GM04503 (cell line): ENCODE measurements at regions not wholly inside any gene's neighbourhood (a gene's known extent, or its start where the extent isn't known, plus 50 kb on each side); places are given as distances from the start of the nearest gene placed in this dataset.

Experiments
- DNase-seq: peaks from one replicate; pipeline ENCODE4 v3.0.0-alpha.2; 2012; ENCODE audit warnings: low read depth

DNA sequence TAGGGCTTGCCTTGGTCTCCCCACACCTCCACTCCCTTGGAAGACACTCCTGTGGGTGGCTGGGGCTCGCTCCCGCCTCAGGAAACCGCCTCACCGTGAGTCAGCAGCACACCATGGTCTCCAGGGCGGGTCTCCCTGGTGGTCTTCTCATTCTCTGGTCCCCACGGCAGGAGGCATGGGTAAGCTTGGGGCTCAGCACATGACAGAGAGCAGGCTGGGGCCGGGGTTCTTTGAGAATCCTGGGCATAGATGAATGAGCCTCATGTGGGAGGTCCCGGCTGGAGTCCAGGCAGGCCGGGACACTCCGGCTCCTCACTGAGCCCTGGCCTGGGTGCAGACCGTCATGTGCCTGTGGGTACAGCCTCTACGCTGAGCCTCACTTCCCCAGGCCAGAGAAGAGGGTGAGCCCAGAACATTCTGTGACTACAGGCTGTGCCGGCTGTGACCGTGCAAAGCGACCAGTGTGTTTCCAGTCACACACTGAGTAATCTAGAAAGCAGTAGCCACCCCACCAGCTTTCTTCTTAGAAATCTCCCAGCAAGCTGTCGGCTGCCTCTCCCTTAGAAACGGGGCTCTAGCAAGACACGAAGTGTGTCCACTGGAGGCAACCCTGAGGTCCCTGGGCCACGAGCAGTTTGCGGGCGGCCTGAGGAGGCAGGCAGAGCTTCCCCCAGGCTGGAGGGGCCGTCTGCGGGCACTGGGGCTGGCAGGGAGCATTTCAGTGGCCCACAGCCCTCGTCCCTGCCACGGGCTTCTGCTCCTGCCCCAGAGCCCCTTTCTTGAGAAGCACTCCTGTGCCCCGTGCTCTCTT lies 93.1 kb downstream of the RHOB start:
- DNase-seq, result no peak

DNA sequence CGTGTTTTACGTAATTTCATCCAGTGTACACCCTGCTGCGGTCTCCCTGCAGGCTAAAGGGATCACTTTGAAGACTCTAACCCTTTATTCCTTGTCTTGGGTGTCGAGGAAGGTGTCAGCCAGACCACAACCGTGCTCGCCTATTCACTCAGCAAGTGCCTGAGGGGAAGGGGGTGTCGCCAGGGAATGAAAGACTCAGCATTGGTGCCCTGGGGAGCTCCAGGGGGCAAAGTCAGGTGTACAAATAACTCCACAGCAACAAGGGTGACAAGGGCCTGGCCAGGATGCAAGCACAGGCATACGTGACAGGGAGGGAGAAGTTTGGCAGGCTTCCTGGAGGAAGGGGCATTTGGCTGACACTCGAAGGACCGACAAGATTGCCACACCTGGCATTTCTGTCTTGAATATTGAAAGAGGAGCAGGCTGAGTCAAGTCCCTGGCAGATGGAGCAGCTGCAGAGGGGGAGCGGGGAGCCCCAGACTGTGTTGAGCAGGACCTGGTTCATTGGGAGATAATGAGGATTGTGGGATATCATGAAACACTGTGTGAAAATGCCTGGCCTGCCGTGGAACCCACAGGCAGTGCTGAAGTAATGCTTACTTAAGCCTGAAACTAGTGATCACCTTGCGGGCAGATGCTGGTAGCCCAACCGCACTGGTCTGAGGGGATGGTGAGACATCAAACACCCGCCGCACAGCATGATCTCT lies 93.9 kb downstream of the RHOB start:
- no peak for DNase-seq

DNA sequence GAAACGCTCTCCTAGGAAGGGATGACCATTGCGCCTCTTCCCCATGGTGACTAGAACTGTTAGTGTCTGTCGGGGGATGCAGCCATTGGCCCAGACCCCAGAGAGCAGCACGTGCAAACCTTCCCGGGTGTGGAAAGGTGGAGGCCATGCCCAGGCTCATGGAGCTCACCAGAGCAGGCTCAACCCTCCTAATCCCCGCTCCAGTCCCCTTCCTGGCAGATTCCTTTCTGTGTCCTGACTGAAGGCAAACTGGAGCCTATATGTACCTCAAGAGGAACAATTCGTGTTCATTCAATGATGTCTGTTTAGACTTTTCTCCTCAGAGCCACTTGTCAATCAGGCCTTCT lies 94.4 kb downstream of the RHOB start:
- no peak for DNase-seq

DNA sequence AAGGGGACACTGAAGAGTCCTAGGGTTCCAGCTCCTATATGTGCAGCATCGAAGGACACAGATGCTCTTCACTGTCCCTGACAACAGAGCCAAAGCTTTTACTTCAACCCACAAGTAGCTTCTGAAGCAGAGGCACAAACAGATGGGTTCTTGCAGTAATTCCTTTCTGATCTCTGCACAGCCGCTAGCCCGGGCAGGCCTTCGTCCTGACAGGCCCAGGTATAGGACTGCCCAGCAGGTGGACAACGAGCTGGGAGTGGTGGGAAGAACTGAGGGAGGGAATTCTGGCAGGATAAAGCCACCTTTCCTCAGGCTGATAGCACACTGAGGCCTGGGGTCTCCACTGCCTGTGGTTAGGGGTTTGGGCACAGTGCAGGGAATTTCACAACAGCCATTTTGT lies 94.8 kb downstream of the RHOB start:
- DNase-seq, result no peak

DNA sequence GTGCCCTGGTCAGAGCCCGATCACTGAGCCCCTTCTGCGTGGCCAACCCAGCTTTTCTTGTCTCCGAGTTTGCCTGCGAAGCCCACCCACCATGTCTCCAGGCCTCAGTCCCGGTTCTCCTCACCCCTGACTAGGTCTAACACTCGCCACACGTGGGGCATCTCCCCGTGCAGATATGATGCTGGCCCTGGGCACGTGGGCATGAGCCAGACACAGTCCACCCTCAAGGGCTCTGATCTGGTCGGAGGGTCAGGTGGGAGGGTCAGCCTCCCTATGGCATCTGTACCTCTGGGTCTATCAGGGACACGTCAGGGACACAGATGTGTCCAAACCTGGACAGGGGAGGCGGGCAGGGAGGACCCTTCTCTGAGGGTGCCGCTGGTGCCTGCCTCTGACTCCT lies 95.4 kb downstream of the RHOB start:
- DNase-seq, result no peak

DNA sequence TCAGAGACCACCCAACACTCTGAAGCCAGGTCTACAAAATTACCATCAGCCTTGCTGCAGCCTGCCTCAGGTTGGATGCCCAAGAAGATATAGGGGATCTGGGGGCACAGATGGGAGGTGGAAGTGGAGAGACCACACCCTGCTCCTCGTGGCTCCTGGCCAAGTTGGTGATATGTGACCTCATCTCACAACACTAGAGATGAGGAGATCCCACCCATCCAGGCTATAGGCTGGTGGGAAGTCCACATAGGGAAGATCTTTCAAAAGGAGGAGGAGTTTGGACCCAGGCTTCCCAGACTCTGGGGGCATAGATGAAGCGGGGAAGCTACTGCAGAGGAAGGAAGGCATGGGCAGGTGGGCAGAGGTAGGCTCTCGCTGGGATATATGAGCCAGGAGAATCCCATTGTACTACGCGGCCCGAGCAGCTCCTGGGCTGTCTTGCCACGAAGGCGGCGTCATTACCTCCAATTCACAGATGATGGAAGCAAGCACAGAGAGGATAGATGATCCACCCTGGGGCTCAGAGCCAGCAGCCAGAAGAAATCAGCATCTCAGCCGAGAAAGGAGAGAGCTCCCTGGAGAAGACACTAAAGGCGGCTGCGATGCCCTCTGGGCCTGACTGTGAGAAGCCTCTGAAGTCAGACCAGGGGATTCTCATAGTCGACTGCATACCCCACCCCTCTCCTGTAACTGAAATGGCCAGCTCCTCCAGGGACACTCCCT lies 96.0 kb downstream of the RHOB start:
- DNase-seq, result no peak

DNA sequence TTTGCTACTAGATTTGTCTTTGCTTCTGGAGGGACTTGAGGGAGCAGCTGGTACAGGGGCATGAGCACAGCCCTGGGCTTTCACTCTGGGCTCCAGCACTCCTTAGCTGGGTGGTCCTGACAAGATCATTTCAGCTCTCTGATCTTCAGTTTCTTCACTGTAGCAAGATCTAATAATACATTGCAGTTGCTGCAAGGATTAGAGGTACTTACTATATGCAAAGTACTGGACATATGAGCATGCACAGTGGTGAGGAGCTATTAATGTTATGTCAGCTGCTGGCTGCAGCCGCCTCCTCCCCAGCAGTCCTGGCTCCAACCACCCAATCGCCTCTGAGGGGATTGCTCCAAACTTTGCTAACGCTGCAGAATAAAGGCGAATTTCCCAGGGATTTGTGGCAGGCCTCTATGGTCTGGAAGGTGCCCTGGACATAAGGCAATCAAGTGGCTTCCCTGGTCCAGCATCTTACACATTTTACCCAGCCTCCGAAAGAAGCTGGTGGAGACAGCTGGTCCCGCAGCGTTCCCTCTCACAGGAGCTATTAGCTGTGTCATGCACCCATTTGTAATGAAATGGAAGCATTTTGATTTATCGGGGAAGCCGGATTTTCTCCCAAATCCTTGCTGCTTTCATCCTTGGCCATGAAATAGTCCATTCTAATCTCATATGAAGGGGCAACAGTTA lies 96.7 kb downstream of the RHOB start:
- no peak for DNase-seq

DNA sequence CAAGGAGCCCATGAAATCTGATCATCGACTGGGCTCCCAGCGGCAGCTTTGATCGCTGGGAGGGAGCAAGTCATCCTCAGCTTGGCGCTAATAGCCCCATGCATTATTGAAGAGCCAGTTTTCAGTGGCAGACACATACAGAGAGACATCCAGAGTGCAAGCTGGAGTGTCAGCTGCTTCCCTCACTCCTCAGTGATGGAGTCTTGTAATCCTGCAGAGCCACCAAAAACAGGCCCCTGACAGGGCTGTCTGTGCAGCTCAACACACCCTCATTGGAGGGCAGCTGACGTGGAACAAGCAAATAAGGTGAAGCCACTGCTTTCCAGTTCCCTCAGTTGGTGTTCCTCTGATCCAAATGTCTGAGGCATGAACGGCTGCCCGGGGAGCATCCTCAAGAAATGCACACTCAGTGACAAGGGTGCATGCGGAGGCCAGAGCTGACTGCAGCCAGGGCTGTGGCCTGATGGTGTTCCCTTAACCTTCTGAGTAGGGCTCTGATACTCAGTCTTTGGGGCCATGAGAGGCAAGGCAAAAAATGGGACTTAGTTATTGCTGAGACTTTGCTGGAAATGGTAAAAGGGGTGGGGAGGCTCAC lies 97.4 kb downstream of the RHOB start:
- no peak for DNase-seq

DNA sequence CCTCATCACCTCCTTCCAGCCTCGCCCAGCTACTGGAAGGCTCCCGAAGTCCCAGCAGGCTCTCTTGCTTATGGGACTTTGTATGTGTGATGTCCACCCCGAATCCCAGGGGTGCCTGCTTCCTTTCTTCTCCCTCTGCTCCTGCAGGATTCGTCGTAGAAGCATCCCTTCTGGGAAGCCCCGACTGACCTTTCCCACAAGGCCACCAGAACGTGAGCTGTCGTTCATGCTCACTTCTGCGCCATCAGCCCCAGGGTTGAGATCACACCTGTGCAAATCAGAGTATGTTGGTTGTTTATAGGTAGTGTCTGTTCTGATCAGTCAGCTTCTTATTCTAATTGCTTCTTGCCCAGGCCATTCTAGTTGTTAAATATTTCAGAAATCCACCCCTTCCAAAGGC lies 101.8 kb downstream of the HS1BP3 start:
- DNase-seq, result no peak

DNA sequence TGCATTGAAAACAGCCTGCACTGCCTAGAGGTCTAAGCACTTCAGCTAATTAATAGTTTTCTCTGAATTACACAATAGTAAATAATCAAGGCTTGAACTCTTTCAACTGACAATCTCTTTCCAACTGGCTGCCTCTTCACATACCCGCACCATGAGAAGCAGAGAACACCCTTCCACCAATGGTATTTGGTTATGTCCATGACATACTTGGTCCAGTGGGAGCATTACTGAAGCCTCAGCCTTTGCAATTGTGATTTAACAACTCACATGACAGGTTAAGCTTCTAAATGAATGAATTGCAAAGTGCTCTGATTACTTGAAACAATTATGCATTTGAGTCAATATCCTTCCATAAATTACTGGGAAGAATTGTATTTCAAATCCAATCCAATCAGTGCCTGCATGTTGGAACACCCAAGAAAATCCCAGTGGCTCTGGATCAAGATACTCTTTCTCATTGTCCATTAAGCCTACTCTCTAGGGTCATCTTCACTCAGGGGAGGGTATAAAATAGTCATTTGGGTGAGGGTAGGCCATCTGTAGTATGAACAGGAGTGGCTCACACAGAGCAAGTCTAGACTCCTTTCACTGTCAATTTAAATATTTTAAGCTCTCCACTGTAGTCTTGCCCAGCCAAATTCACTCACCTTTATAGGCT lies 101.1 kb downstream of the HS1BP3 start:
- no peak for DNase-seq

DNA sequence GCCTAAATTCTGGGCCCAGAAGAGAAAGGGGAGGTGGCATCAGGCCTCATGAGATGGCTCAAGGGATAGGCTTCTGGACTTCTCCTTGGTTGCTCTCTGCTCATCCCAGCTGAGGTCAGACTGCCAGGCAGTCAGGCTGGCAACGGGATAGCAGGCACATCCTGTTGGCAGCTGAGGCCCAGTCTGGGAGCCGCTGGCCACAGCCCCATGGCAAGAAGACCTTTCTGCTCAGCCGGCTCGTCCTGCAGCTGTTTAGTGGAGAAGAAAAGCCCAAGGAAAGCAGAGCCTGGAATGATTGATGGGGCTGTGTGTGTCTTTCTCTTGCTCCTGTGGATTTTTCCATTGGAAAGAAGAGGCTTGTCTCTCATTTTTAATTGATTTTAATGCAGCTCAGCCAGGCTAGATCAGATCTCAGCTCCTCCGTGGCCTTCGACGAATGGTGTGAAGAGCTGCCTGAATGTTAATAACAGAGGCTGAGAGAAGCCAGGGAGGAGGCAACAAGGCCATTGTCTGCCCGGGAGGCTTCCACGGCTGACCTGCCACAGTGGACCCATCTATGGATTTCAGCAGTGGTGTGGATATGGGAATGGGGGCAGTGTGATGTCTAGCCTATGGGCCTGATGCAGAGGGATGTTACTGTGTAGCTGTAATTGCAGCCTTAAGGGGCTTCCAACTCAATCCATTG lies 99.5 kb downstream of the HS1BP3 start:
- no peak for DNase-seq

DNA sequence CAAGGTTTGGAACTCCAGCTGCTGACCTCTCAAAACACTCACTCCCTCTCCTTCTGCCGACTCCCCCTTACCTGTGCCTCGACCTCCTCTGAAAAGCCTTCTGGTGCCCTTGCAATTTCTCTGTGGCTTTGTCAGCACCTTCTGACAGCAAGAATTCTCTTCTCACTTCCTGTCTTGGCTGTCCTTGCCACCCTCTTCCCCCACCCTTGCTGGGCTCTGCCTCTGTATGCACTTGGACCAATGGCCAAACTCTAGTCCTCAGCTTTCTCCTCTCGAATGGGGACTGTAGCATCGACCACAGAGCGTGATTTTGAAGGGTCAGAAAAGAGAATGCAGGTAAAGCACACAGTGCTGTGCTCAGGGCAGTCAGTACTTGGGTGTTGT lies 99.0 kb downstream of the HS1BP3 start:
- DNase-seq, result no peak

DNA sequence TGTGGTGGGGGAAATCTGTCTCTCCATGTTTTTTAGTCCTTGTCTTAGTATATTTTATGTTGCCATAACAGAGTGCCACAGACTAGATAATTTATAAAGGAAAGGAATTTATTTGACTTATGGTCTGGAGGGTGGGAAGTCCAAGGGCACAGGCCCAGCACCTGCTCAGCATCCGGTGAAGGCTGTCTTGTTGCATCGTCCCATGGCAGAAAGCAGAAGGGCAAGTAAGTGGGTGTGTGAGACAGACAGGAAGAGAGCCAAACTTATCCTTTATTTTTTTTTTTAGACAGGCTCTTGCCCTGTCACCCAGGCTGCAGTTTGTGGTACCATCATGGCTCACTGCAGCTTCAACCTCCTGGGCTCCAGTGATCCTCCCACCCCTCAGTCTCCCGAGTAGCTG lies 98.1 kb downstream of the HS1BP3 start:
- no peak for DNase-seq

DNA sequence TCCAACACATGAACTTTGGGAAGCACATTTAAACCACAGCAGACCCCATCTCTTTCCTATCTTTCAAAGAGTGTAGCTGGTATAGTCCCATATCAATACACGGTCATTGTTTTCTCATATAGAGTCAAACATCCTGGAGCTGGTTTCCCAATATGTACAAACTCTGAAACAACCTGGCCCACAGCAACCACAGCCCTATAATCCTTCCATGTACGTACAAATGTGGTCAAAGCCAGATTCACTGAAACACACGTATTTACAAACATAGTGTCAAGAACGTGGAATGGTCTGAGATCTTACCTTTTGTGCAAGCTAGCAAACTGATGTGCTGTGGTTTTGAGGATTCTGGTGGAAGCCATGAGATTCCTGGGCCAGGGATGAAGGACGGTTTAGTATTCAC lies 97.3 kb downstream of the HS1BP3 start:
- DNase-seq, result no peak

DNA sequence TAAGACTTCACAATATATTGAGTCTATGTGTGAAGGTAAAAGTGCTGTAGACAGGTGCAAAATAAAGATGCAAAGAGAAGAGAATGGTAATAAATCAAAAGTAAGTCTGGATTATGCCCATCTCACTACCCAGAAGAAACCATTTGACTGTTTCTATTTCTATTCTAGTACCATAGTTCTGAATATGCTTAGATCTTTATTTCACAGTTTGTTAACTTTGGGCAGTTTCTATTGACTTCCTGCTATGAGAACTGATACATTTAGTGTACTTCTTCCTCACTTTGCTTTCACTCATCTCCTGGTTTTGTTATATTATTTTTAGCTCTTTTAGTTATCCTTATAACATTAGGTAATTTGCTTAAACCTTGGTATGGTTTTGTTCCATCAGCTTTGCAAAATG lies 94.9 kb downstream of the HS1BP3 start:
- DNase-seq, result no peak

DNA sequence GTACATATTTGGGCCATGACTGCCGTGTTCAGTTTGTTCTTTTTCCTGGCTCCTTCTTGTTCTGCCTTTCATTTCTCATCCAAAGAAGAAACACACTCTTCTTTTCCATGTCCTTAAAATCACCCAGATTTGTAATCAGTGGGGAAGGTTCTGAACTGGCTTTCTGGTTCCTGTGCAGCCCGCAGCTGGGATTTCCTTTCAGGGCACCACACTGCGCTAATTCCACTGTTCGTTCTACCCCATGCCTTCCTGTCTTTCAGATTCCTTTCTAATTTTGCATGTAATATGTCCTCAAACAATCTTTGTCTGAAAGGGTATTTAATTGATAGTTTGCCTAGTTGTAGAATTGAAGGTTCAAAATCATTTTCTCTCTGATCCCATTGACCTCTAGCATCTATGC lies 94.1 kb downstream of the HS1BP3 start:
- DNase-seq, result no peak

DNA sequence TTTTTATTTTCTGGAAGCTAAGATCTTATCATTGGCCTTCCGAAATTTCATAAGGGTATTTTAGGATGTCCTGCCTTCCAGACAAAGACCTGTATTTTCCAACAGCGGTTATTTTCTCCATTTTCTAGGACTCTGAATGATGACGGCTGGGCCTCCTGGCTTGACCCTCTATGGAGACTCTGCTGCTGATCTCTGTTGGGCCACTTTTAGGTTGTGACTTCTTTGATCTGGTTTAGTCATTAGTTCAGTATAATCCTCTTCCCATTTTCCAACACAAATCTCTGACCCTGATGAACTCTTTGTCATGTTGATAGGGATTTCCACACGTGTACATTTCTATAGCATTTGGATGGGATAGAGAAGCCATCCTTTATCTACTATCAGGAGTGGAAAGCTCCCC lies 93.7 kb downstream of the HS1BP3 start:
- no peak for DNase-seq

DNA sequence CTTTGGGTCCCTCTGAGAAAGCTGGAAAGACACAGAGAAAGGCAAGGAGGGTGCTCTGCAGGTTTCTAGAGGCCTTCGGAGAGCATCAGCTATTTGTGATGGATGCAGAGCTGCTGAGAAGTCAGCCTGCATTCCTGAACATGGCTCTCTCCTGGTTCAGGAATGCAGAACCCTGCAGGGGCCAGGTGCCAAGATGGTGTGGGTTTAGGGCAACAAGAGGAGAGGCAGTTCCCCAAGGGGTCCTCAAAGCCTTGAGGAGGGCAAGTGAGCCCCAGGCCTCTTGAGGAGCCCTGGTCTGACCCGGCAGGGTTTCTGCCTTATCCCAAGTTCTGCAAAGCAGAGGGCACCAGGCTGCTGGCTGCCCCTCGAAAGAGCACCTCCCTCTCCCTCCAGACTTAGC lies 93.3 kb downstream of the HS1BP3 start:
- no peak for DNase-seq

DNA sequence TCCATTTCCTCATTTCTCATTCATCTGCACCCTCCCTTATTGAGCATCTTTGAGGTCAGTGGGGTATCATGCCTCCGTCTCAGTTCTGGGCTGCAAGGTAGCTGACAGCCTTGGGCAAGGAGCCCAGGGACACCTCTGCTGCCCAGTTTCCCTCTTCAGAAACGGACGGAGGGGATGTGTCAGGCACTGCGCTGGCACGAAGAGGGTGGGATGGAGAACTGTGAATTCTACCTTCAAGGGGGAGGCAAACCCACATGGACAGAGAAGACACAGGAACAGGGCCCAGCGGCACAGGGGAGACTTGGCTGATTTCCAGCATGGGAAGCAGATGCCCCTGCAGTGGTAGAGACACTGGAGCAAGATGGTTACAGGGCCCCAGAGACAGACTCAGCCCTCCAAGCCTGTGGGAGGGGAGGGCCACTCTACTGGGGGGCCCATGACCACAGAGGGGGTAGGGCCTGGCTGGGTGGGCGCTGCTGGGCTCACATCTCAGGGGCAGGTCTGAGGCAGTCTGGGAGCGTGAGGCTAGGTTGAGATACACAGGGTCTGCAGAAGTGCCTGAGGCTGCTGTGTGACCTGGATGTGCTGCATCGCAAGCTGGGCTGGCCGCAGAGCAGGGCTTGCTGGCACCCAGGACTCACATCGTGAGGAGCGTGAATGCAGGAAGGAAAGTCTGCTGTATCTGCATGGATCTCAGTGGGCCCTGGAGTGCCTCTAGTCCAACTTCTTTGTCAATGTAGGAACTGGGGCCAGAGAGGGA lies 92.3 kb downstream of the HS1BP3 start:
- DNase-seq, result no peak

DNA sequence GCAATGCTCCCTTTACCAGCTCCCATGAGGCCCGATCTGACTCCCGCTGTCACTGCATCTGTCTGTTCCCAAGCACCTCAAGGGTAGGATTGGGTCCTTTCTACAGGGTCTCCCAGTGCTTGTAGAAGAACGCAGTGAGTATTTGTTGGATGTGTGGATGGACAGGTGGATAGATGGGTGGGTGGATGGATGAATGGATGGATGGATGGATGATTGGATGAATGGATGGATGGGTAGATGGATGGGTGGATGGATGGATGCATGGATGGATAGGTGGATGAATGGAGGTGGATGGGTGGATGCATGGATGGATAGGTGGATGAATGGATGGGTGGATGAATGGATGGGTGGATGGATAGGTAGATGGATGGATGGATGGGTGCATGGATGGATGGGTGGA lies 91.6 kb downstream of the HS1BP3 start:
- DNase-seq, result no peak
